Activated CD8-positive, alpha-beta T cell treated with anti-CD3 and anti-CD28 coated beads for 36 hours (primary cell): ENCODE measurements at regions not wholly inside any gene's neighbourhood (a gene's known extent, or its start where the extent isn't known, plus 50 kb on each side); places are given as distances from the start of the nearest gene placed in this dataset.

Experiments used
- ATAC-seq: fragments of 200-7000 bp; cut with Tn5 transposase; one replicate; pipeline ENCODE4 v1.10.0; 2021; ENCODE audit warnings: mild to moderate bottlenecking, moderate library complexity
- CTCF ChIA-PET: fragments of 350-600 bp; sonication (Branson Sonifier 250); formaldehyde crosslinking; loops from one replicate; lab custom pipeline; 2021; ENCODE audit warnings: antibody characterized with exemption; lab: Charles Lee
- POLR2A ChIA-PET: fragments of 350-600 bp; sonication (Branson Sonifier 250); formaldehyde crosslinking; loops from one replicate; lab custom pipeline; 2021; ENCODE audit warnings: antibody characterized with exemption; lab: Charles Lee
- DNase-seq: peaks from one replicate; pipeline ENCODE4 v3.0.0-alpha.2; 2020
- H3K27ac Mint-ChIP-seq: one replicate; pipeline ENCODE4 v1.8.0; 2021; ENCODE audit warnings: mild to moderate bottlenecking, mixed read lengths
- H3K27me3 Mint-ChIP-seq: one replicate; pipeline ENCODE4 v1.8.0; 2021; ENCODE audit warnings: mixed read lengths
- H3K36me3 Mint-ChIP-seq: one replicate; pipeline ENCODE4 v1.8.0; 2021; ENCODE audit warnings: low read depth, mixed read lengths
- H3K4me1 Mint-ChIP-seq: one replicate; pipeline ENCODE4 v1.8.0; 2021; ENCODE audit warnings: low read depth, mixed read lengths
- H3K4me3 Mint-ChIP-seq: one replicate; pipeline ENCODE4 v1.8.0; 2021; ENCODE audit warnings: mild to moderate bottlenecking, moderate library complexity, mixed read lengths
- H3K9me3 Mint-ChIP-seq: one replicate; pipeline ENCODE4 v1.8.0; 2021; ENCODE audit warnings: mixed read lengths
- intact Hi-C: fragments of 100-400 bp; cut with micrococcal nuclease; formaldehyde crosslinking; loops from one replicate; pipeline ENCODE4 v1.10.0; 2022
- TF ChIP-seq, protein P1 (sequence below): fragments of 200-600 bp; IDR thresholded peaks from one replicate; pipeline ENCODE4 v1.8.0; 2022; ENCODE audit warnings: antibody characterized with exemption, mild to moderate bottlenecking

DNA sequence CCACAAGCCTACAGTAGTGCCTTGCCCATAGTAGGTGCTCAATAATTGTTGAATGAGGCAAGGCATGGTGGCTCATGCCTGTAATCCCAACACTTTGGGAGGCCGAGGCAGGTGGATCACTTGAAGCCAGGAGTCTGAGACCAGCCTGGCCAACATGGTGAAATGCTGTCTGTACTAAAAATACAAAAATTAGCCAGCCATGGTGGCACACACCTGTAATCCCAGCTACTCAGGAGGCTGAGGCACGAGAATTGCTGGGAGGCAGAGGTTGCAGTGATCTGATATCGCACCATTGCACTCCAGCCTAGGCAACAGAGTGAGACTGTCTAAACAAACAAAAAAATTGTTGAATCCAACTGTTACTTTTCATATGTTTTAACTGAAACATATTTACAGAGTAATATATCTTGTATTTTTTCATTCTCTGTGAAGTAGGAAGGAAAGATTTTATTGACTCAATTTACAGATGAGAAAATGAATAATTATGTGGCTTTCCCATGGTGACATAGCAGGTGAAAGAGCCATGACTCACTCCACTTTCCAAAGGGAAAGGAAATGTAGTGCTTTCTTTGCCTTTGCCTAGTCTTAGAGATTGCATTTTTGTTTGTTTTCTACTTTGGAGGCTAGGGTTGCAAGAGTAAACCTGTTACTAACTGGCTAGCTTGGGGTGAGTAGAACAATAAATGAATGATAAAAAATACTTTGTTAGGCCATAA, 95.4 kb upstream of the SLC38A4 start:
- DNase-seq (no peak), ATAC-seq (no peak)
- TF ChIP-seq, protein P1, sequence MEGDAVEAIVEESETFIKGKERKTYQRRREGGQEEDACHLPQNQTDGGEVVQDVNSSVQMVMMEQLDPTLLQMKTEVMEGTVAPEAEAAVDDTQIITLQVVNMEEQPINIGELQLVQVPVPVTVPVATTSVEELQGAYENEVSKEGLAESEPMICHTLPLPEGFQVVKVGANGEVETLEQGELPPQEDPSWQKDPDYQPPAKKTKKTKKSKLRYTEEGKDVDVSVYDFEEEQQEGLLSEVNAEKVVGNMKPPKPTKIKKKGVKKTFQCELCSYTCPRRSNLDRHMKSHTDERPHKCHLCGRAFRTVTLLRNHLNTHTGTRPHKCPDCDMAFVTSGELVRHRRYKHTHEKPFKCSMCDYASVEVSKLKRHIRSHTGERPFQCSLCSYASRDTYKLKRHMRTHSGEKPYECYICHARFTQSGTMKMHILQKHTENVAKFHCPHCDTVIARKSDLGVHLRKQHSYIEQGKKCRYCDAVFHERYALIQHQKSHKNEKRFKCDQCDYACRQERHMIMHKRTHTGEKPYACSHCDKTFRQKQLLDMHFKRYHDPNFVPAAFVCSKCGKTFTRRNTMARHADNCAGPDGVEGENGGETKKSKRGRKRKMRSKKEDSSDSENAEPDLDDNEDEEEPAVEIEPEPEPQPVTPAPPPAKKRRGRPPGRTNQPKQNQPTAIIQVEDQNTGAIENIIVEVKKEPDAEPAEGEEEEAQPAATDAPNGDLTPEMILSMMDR = no peak
- ChIA-PET CTCF (no interaction called here), POLR2A (no interaction called here)
- Mint-ChIP-seq H3K27me3 (peaks cover 8% of the 10 kb centered on the region), H3K9me3 (no peaks in the 10 kb centered on the region), H3K4me1 (no peaks in the 10 kb centered on the region), H3K36me3 (no peaks in the 10 kb centered on the region), H3K4me3 (no peak overlapping the region), H3K27ac (no peak overlapping the region)
- intact Hi-C loops = no loop called here

DNA sequence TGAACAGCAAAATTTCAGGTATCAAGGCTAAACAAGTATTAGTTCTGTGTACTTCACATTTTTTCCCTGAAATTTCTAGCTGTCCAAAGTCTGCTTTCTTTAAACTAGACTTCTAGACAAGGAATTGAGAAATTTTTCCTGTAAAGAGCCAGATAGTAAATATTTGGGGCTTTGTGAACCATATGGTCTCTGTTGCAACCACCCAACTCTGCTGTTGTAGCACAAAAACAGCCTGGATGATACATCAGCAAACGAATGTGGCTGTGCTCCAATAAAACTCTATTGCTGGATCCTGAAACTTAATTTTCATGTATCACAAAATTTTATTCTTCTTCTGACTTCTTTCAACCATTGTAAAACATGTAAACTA, 96.0 kb upstream of the SLC38A4 start:
- H3K9me3 Mint-ChIP-seq = no peaks in the 10 kb centered on the region
- peaks cover 10% of the 10 kb centered on the region for H3K27me3 Mint-ChIP-seq
- TF ChIP-seq, protein P1 = no peak
- no peaks in the 10 kb centered on the region for H3K36me3 Mint-ChIP-seq
- ChIA-PET CTCF (no interaction called here), POLR2A (no interaction called here)
- no peak overlapping the region for H3K4me3 Mint-ChIP-seq
- H3K27ac Mint-ChIP-seq = no peak overlapping the region
- ATAC-seq (no peak), DNase-seq (no peak)
- intact Hi-C loops = no loop called here
- H3K4me1 Mint-ChIP-seq = no peaks in the 10 kb centered on the region

DNA sequence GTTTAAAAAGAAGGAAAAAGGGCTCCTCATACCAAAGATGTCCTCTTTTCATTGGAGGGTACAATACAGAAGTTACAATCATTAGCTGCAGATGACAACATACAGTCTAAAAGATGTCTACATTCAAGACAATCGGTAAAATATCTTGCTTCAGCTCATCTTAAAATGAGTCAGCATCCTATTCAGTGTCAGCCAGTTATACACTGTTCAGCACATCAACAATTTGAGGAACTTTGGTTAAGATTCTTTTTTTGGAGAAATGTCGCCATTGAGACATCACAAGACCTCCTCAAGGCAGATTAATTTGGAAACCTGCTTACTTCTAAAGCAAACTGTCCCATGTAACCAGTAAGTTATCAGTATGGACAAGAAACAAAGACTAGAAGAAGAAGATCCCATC, 100.7 kb upstream of the SLC38A4 start:
- intact Hi-C loops = no loop called here
- DNase-seq = no peak
- ATAC-seq = no peak
- Mint-ChIP-seq H3K4me3 (no peak overlapping the region), H3K4me1 (no peaks in the 10 kb centered on the region), H3K9me3 (no peaks in the 10 kb centered on the region), H3K36me3 (no peaks in the 10 kb centered on the region), H3K27ac (no peak overlapping the region), H3K27me3 (peaks cover 10% of the 10 kb centered on the region)
- TF ChIP-seq, protein P1 = no peak
- ChIA-PET POLR2A (no interaction called here), CTCF (no interaction called here)

DNA sequence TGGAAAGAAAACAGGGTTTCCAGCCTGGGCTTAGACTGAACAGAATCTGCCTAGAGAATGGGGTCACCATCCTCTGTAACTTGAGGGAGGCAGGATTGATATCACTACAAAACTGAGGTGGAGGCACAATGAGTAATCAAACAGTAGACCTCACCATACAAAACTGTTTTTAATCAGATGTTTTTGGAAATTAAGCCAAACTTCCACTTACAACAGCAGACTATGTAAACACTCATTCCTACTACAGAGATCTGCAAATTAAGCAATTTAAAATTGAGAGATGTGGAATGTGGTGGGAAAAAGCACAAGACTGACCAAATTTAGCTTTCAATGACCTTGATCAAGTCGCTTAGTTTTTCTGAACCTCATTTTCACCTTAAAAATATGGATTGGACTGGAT, 104.3 kb upstream of the SLC38A4 start:
- TF ChIP-seq, protein P1 = no peak
- intact Hi-C loops = no loop called here
- Mint-ChIP-seq H3K36me3 (no peaks in the 10 kb centered on the region), H3K27me3 (peaks cover 7% of the 10 kb centered on the region), H3K4me3 (no peak overlapping the region), H3K9me3 (no peaks in the 10 kb centered on the region), H3K27ac (no peak overlapping the region), H3K4me1 (no peaks in the 10 kb centered on the region)
- ChIA-PET POLR2A (no interaction called here), CTCF (interaction anchor here (1.3 kb wide), 1 partner anchor 19 kb away, joined by 3 read pairs; no protein-coding TSS in a partner anchor)
- ATAC-seq (no peak), DNase-seq (no peak)

DNA sequence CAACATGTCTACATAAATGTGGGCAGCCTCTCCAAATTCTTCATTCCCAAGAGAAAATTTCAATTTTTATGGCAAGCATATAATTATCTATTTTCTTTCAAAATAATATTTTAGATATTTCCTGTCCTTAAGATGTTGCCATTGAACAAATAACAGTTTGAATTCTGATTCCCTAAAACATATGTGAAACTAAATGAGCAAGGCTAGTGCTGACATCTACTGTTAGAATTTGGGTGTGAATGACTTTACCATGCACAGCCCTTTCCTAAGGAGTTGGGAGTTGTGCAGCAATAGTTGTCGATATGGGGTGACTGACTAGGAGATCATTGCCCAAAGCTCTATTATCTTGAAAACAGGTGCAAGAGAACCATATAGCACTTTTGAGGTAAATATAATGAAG, 108.2 kb upstream of the SLC38A4 start:
- ChIA-PET POLR2A (no interaction called here), CTCF (interaction anchor here (0.6 to 2.0 kb wide), 6 partner anchors 9 to 809 kb away, joined by 3 to 6 read pairs (median 4); no protein-coding TSS in a partner anchor)
- Mint-ChIP-seq H3K36me3 (no peaks in the 10 kb centered on the region), H3K27ac (no peak overlapping the region), H3K27me3 (peaks cover 9% of the 10 kb centered on the region), H3K4me1 (no peaks in the 10 kb centered on the region), H3K4me3 (no peak overlapping the region), H3K9me3 (no peaks in the 10 kb centered on the region)
- no peak for DNase-seq
- no peak for ATAC-seq
- TF ChIP-seq, protein P1 = peak; percentile 22
- intact Hi-C loops = no loop called here
